ENCODE measurements at regions not wholly inside any gene's neighbourhood (a gene's known extent, or its start where the extent isn't known, plus 50 kb on each side); places are given as distances from the start of the nearest gene placed in this dataset.

GRCh38 chr4:184300816-184301215 lies 83.1 kb upstream of the ENPP6 start (continued):
- TF ChIP-seq CREB3L1 (IDR thresholded peaks at IDR 0.05; ENCODE audit: borderline replicate concordance, low read depth) (no peak), EHMT2 (IDR thresholded peaks at IDR 0.05) (no peak), THAP7 (CRISPR knock-in tag; IDR thresholded peaks at IDR 0.05) (no peak), PCBP2 (IDR thresholded peaks at IDR 0.05; ENCODE audit: low read depth, low read length, poor library complexity, severe bottlenecking) (no peak), FOXM1 (IDR thresholded peaks at IDR 0.05; ENCODE audit: low read depth) (no peak), FOXM1 (CRISPR knock-in tag; IDR thresholded peaks at IDR 0.05; ENCODE audit: low read depth) (no peak), NCOA2 (IDR thresholded peaks at IDR 0.05; ENCODE audit: partially characterized antibody in 2 of 2) (no peak), MBD1 (CRISPR knock-in tag; IDR thresholded peaks at IDR 0.05) (no peak)

Measured in K562 (cell line).